A549 (cell line): ENCODE measurements at regions not wholly inside any gene's neighbourhood (a gene's known extent, or its start where the extent isn't known, plus 50 kb on each side); places are given as distances from the start of the nearest gene placed in this dataset.

Experiments
- ATAC-seq, 2 experiments: fragments of 200-7000 bp in 1 of 2; fragments of >200 bp in 1 of 2; cut with Nextera tagmentation in 1 of 2; cut with Tn5 transposase in 1 of 2; 3 replicates each; pipeline versions ENCODE4 v1.8.0 to v1.9.1; 2018 to 2020; ENCODE audit warnings: mild to moderate bottlenecking in 1 of 2, moderate library complexity in 1 of 2
- CTCF ChIA-PET: fragments of 300-600 bp; sonication (Branson Sonifier 250); formaldehyde crosslinking; extraction: SDS; loops from one replicate; lab custom pipeline; 2021; ENCODE audit warnings: antibody characterized with exemption, inconsistent platforms; lab: Yijun Ruan, JAX
- POLR2A ChIA-PET: fragments of 350-600 bp; formaldehyde crosslinking; extraction: SDS; loops from one replicate; lab custom pipeline; 2021; ENCODE audit warnings: antibody characterized with exemption, inconsistent platforms; lab: Yijun Ruan, JAX
- DNase-seq, 2 experiments: peaks; one replicate each; pipeline versions ENCODE4 v3.0.0 to v3.0.0-alpha.2; 2011 to 2016; ENCODE audit warnings: low read depth in 1 of 2, low spot score in 1 of 2
- FAIRE-seq: peaks from 2 replicates; lab custom pipeline; 2011; peaks lifted over from hg19 to GRCh38; lab: Jason Lieb, UNC
- H3K27ac ChIP-seq, 2 experiments: fragments of >200 bp; sonication (Bioruptor Twin); formaldehyde crosslinking; 3 replicates each; pipeline ENCODE4 v1.5.1; 2016 to 2017
- H3K4me1 ChIP-seq: fragments of >200 bp; sonication (Bioruptor Twin); formaldehyde crosslinking; 3 replicates; pipeline ENCODE4 v1.6.1; 2016
- H3K4me2 ChIP-seq: fragments of >200 bp; sonication (Bioruptor Twin); formaldehyde crosslinking; 3 replicates; pipeline ENCODE4 v1.6.1; 2016
- H3K4me3 ChIP-seq: fragments of >200 bp; sonication (Bioruptor Twin); formaldehyde crosslinking; 3 replicates; pipeline ENCODE4 v1.5.1; 2016
- H3K9me3 ChIP-seq: fragments of >200 bp; sonication (Bioruptor Twin); formaldehyde crosslinking; 3 replicates; pipeline ENCODE4 v1.6.1; 2016
- CHD2 ChIP-seq: fragments of 150-350 bp; IDR thresholded peaks from 2 replicates; pipeline ENCODE4 v1.6.1; 2014; ENCODE audit warnings: low read length; ENCODE audit not compliant: partially characterized antibody
- CTCF ChIP-seq: fragments of >200 bp; sonication (Bioruptor Twin); formaldehyde crosslinking; IDR thresholded peaks from 3 replicates; pipeline ENCODE4 v1.5.1; 2016
- E2F6 ChIP-seq: IDR thresholded peaks from 2 replicates; pipeline ENCODE4 v1.6.1; 2012; ENCODE audit warnings: low read depth, borderline replicate concordance
- EHF ChIP-seq: fragments of 250-450 bp; sonication (Bioruptor Pico); IDR thresholded peaks from 2 replicates; pipeline ENCODE4 v1.5.0; 2020; ENCODE audit warnings: mild to moderate bottlenecking
- ELK1 ChIP-seq: fragments of 150-350 bp; IDR thresholded peaks from 2 replicates; pipeline ENCODE4 v1.6.1; 2014; ENCODE audit warnings: low read depth, mild to moderate bottlenecking, low read length
- ESRRA ChIP-seq: fragments of 150-350 bp; IDR thresholded peaks from 2 replicates; pipeline ENCODE4 v1.6.1; 2014; ENCODE audit warnings: mild to moderate bottlenecking, low read length, borderline replicate concordance
- FOSL2 ChIP-seq, 2 experiments: fragments of 450-650 bp in 1 of 2; fragments of >200 bp in 1 of 2; sonication (Bioruptor Twin) in 1 of 2; formaldehyde crosslinking; IDR thresholded peaks; 2 replicates each; pipeline versions ENCODE4 v1.5.0 to v1.6.1; 2016 to 2020; ENCODE audit warnings: mild to moderate bottlenecking in 1 of 2, moderate library complexity in 1 of 2
- FOXS1 ChIP-seq: fragments of 250-450 bp; sonication (Bioruptor Pico); IDR thresholded peaks from 2 replicates; pipeline ENCODE4 v1.5.0; 2020; ENCODE audit warnings: mild to moderate bottlenecking, moderate library complexity
- GATA3 ChIP-seq: IDR thresholded peaks from 2 replicates; pipeline ENCODE4 v1.6.1; 2012; ENCODE audit warnings: borderline replicate concordance
- HES2 ChIP-seq: fragments of >200 bp; sonication (Bioruptor Twin); formaldehyde crosslinking; IDR thresholded peaks from 2 replicates; pipeline ENCODE4 v1.6.1; 2016
- HOXA7 ChIP-seq: fragments of 250-450 bp; sonication (Bioruptor Pico); IDR thresholded peaks from 2 replicates; pipeline ENCODE4 v1.5.0; 2020; ENCODE audit warnings: mild to moderate bottlenecking, moderate library complexity
- KDM1A ChIP-seq: fragments of 200-600 bp; sonication (generic); IDR thresholded peaks from 2 replicates; pipeline ENCODE4 v1.6.1; 2016; ENCODE audit warnings: low read depth, mild to moderate bottlenecking
- MAFK ChIP-seq: fragments of 450-650 bp; IDR thresholded peaks from 2 replicates; pipeline ENCODE4 v1.6.1; 2014; ENCODE audit not compliant: partially characterized antibody
- MAX ChIP-seq: IDR thresholded peaks from 2 replicates; pipeline ENCODE4 v1.6.1; 2012
- NFE2L2 ChIP-seq: fragments of 150-350 bp; conservative IDR thresholded peaks from 2 replicates; pipeline ENCODE4 v1.6.1; 2014; ENCODE audit warnings: low read length
- NR3C1 ChIP-seq: fragments of >200 bp; sonication (Bioruptor Twin); formaldehyde crosslinking; IDR thresholded peaks from 3 replicates; pipeline ENCODE4 v1.6.1; 2017
- POLR2A ChIP-seq: IDR thresholded peaks from 2 replicates; pipeline ENCODE4 v1.6.1; 2012; ENCODE audit warnings: mild to moderate bottlenecking, low read length
- RAD21 ChIP-seq, 2 experiments: fragments of >200 bp in 1 of 2; sonication (Bioruptor Twin) in 1 of 2; formaldehyde crosslinking in 1 of 2; IDR thresholded peaks in 1 of 2; conservative IDR thresholded peaks in 1 of 2; 2 replicates in 1 of 2; 3 replicates in 1 of 2; pipeline ENCODE4 v1.6.1; 2012 to 2018; ENCODE audit warnings: inconsistent platforms in 1 of 2
- RCOR1 ChIP-seq: fragments of 150-350 bp; IDR thresholded peaks from 2 replicates; pipeline ENCODE4 v1.6.1; 2014; ENCODE audit warnings: antibody characterized with exemption, low read length, low read depth
- REST ChIP-seq: fragments of 200-600 bp; sonication (generic); IDR thresholded peaks from 2 replicates; pipeline ENCODE4 v1.6.1; 2016; ENCODE audit warnings: antibody characterized with exemption, mild to moderate bottlenecking, moderate library complexity
- RNF2 ChIP-seq: fragments of 200-600 bp; sonication (generic); IDR thresholded peaks from 2 replicates; pipeline ENCODE4 v1.6.1; 2016; ENCODE audit warnings: low read depth, mild to moderate bottlenecking, antibody characterized with exemption, moderate library complexity, borderline replicate concordance
- SREBF2 ChIP-seq: fragments of 450-650 bp; IDR thresholded peaks from 2 replicates; pipeline ENCODE4 v1.6.1; 2014; ENCODE audit warnings: mild to moderate bottlenecking, moderate library complexity
- TFCP2L1 ChIP-seq: fragments of 250-450 bp; sonication (Bioruptor Pico); IDR thresholded peaks from 2 replicates; pipeline ENCODE4 v1.5.0; 2021; ENCODE audit warnings: mild to moderate bottlenecking
- USF2 ChIP-seq: fragments of 450-650 bp; IDR thresholded peaks from 2 replicates; pipeline ENCODE4 v1.6.1; 2014; ENCODE audit warnings: antibody characterized with exemption
- ZC3H11A ChIP-seq: fragments of 450-650 bp; IDR thresholded peaks from 2 replicates; pipeline ENCODE4 v1.6.1; 2014; ENCODE audit warnings: antibody characterized with exemption, mild to moderate bottlenecking
- ZFP36 ChIP-seq: fragments of 450-650 bp; IDR thresholded peaks from 2 replicates; pipeline ENCODE4 v1.6.1; 2014; ENCODE audit warnings: borderline replicate concordance; ENCODE audit not compliant: partially characterized antibody
- ZSCAN20 ChIP-seq: fragments of 250-450 bp; sonication (Bioruptor Pico); IDR thresholded peaks from 2 replicates; pipeline ENCODE4 v1.8.0; 2022; ENCODE audit warnings: mild to moderate bottlenecking, moderate library complexity
- WGBS: methylation state at CpG from one replicate; pipeline ENCODE4 v1.1.6; 2017; ENCODE audit errors: missing lambda C conversion rate; 5-methylcytosine and 5-hydroxymethylcytosine counted together

GRCh38 chr5:114909424-114909823, 260.3 kb downstream of the TRIM36 start:
- H3K9me3 ChIP-seq: no peaks in the 10 kb centered on the region
- ChIA-PET CTCF (interaction anchor here (0.5 kb wide), 1 partner anchor 62 kb away, joined by 3 read pairs; no protein-coding TSS in a partner anchor), POLR2A (no interaction called here)
- no peak overlapping the region for H3K4me2 ChIP-seq
- H3K27ac ChIP-seq: no peak overlapping the region
- WGBS: 2% methylated on average over 2 of the region's 2 CpGs
- no peak for ATAC-seq
- no peak overlapping the region for H3K4me3 ChIP-seq
- no peak for FAIRE-seq
- TF ChIP-seq NR3C1 (no peak), ZFP36 (no peak), RNF2 (no peak), MAX (no peak), ELK1 (no peak), RCOR1 (no peak), FOSL2 (IDR thresholded peaks at IDR 0.05) (no peak), FOSL2 (CRISPR knock-in tag; IDR thresholded peaks at IDR 0.05) (no peak), TFCP2L1 (CRISPR knock-in tag) (no peak), RAD21 (conservative IDR thresholded peaks at IDR 0.05 in 1 of 2, IDR thresholded peaks at IDR 0.05 in 1 of 2) (no peak), GATA3 (no peak), EHF (CRISPR knock-in tag) (no peak), FOXS1 (CRISPR knock-in tag) (no peak), ZSCAN20 (CRISPR knock-in tag) (no peak), MAFK (no peak), ZC3H11A (no peak), REST (no peak), HOXA7 (CRISPR knock-in tag) (no peak), ESRRA (no peak), HES2 (no peak), SREBF2 (no peak)
- DNase-seq: no peak
- H3K4me1 ChIP-seq: no peaks in the 10 kb centered on the region

GRCh38 chr5:114903767-114904166, 265.9 kb downstream of the TRIM36 start:
- POLR2A ChIA-PET: no interaction called here
- TF ChIP-seq POLR2A: no peak
- no peak for TF ChIP-seq ELK1
- TF ChIP-seq USF2: no peak
- no peak for TF ChIP-seq CTCF
- TF ChIP-seq CHD2: no peak
- no peak for TF ChIP-seq KDM1A
- no peak for TF ChIP-seq NFE2L2
- no peak for TF ChIP-seq E2F6

More at GRCh38 chr5:114903767-114904166, 265.9 kb downstream of the TRIM36 start:
- H3K4me1 ChIP-seq: no peaks in the 10 kb centered on the region
- no peak overlapping the region for H3K27ac ChIP-seq
- H3K9me3 ChIP-seq: no peaks in the 10 kb centered on the region
- H3K4me3 ChIP-seq: no peak overlapping the region
- no peak for ATAC-seq
- no peak overlapping the region for H3K4me2 ChIP-seq
- no peak for FAIRE-seq
- WGBS: 38% methylated on average over 2 of the region's 2 CpGs
- CTCF ChIA-PET: no interaction called here
- no peak for DNase-seq
